Progenitor cell of endocrine pancreas (in vitro differentiated cells): ENCODE measurements at regions not wholly inside any gene's neighbourhood (a gene's known extent, or its start where the extent isn't known, plus 50 kb on each side); places are given as distances from the start of the nearest gene placed in this dataset.

ENCODE experiments used
- DNase-seq: peaks from one replicate; pipeline ENCODE4 v3.0.0; 2021; ENCODE audit warnings: low spot score; ENCODE audit not compliant: unreplicated experiment
- H3K27ac Mint-ChIP-seq: 2 replicates; pipeline ENCODE4 v1.8.0; 2021; ENCODE audit warnings: mild to moderate bottlenecking, moderate library complexity, mixed read lengths
- H3K27me3 Mint-ChIP-seq: 2 replicates; pipeline ENCODE4 v1.8.0; 2021; ENCODE audit warnings: mixed read lengths
- H3K36me3 Mint-ChIP-seq: 2 replicates; pipeline ENCODE4 v1.8.0; 2022; ENCODE audit warnings: mixed read lengths; ENCODE audit not compliant: insufficient read depth
- H3K4me1 Mint-ChIP-seq: 2 replicates; pipeline ENCODE4 v1.8.0; 2021; ENCODE audit warnings: low read depth, mixed read lengths
- H3K4me3 Mint-ChIP-seq: 2 replicates; pipeline ENCODE4 v1.8.0; 2021; ENCODE audit warnings: low read depth, mild to moderate bottlenecking, moderate library complexity, mixed read lengths
- H3K9me3 Mint-ChIP-seq: 2 replicates; pipeline ENCODE4 v1.8.0; 2021; ENCODE audit warnings: low read depth, mixed read lengths
- CTCF ChIP-seq: fragments of 200-600 bp; sonication (generic); IDR thresholded peaks from one replicate; pipeline ENCODE4 v1.5.0; 2021; ENCODE audit warnings: antibody characterized with exemption, mild to moderate bottlenecking; ENCODE audit not compliant: unreplicated experiment

DNA sequence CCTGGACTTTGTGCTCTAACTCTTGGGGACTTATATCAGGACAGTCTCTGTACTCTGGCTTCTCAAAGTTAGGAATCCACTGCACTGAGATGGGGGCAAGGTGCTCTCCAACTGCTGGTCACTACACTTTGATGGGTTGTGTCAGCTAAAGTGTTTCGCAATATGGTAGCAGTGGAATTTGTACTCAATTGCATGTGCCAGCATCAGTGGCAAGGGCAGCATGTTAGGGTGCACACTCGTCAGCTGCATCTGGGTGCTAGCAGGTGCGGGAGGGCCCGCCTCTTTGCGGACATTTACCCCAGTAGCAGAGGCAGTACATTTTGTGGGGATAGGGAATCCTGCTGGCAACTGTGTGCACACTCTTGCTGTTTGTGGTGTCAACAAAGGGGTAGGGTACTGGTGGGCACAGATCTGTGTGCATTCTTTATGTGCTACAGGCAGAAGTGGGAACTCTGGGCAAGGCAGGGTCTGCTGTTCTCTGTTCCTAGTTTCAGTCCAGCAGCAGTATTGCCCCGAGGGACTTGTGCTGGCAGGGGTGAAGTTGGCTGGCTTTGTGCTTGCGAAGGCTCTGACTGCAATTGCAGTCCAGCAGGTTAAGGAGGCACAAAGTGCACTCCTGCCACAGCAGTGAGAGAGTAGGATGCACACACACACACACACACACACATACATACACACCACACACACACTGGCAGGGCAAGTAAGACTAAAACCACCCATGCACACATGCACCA is 924.8 kb upstream of the CDH9 start:
- Mint-ChIP-seq H3K27me3 (no peaks in the 10 kb centered on the region), H3K9me3 (peaks cover 30% of the 10 kb centered on the region), H3K4me3 (no peak overlapping the region), H3K36me3 (no peaks in the 10 kb centered on the region), H3K4me1 (no peaks in the 10 kb centered on the region), H3K27ac (no peak overlapping the region)
- no peak for DNase-seq
- no peak for TF ChIP-seq CTCF

DNA sequence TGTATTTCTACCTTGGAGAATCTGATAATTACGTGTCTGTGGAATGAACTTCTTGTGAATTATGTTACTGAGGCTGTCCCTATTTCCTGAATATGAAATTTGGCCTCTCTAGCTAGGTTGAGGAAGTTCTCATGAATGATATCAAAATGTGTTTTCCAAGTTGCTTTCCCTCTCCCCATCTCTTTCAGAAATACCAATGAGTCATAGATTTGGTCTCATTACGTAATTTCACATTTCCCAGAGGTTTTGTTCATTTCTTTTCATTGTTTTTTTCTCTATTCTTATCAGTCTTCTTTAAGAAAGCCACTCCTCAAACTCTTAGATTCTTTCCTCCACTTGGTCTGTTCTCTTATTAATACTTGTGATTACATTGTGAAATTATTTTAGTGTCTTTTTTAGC is 923.8 kb upstream of the CDH9 start:
- Mint-ChIP-seq H3K36me3 (no peaks in the 10 kb centered on the region), H3K27me3 (no peaks in the 10 kb centered on the region), H3K9me3 (peaks cover 33% of the 10 kb centered on the region), H3K4me3 (no peak overlapping the region), H3K4me1 (no peaks in the 10 kb centered on the region), H3K27ac (no peak overlapping the region)
- DNase-seq: no peak
- no peak for TF ChIP-seq CTCF

- H3K27me3 Mint-ChIP-seq: no peaks in the 10 kb centered on the region
- H3K9me3 Mint-ChIP-seq: no peaks in the 10 kb centered on the region
- H3K36me3 Mint-ChIP-seq: no peaks in the 10 kb centered on the region
- no peak for DNase-seq
- H3K4me1 Mint-ChIP-seq: no peaks in the 10 kb centered on the region
- no peak overlapping the region for H3K27ac Mint-ChIP-seq
- TF ChIP-seq CTCF: no peak
- H3K4me3 Mint-ChIP-seq: no peak overlapping the region
These were observed 908.7 kb upstream of the CDH9 start for GRCh38 chr5:27947088-27947487.

- no peak overlapping the region for H3K4me3 Mint-ChIP-seq
- no peaks in the 10 kb centered on the region for H3K4me1 Mint-ChIP-seq
- no peak overlapping the region for H3K27ac Mint-ChIP-seq
- no peaks in the 10 kb centered on the region for H3K9me3 Mint-ChIP-seq
- DNase-seq: no peak
- no peaks in the 10 kb centered on the region for H3K36me3 Mint-ChIP-seq
- TF ChIP-seq CTCF: no peak
- no peaks in the 10 kb centered on the region for H3K27me3 Mint-ChIP-seq
These were observed 906.1 kb upstream of the CDH9 start for GRCh38 chr5:27944471-27944870.

- no peak overlapping the region for H3K4me3 Mint-ChIP-seq
- no peaks in the 10 kb centered on the region for H3K27me3 Mint-ChIP-seq
- H3K36me3 Mint-ChIP-seq: no peaks in the 10 kb centered on the region
- peaks cover 4% of the 10 kb centered on the region for H3K4me1 Mint-ChIP-seq
- DNase-seq: no peak
- no peaks in the 10 kb centered on the region for H3K9me3 Mint-ChIP-seq
- TF ChIP-seq CTCF: no peak
- no peak overlapping the region for H3K27ac Mint-ChIP-seq
These were observed 900.6 kb upstream of the CDH9 start for GRCh38 chr5:27938989-27939388.
